ENCODE measurements at regions not wholly inside any gene's neighbourhood (a gene's known extent, or its start where the extent isn't known, plus 50 kb on each side); places are given as distances from the start of the nearest gene placed in this dataset.
"Not testable (repeated sequence)": the region's sequence is repeated elsewhere in the genome, so short reads cannot be mapped to it uniquely, and the experiment has no call there.

DNA sequence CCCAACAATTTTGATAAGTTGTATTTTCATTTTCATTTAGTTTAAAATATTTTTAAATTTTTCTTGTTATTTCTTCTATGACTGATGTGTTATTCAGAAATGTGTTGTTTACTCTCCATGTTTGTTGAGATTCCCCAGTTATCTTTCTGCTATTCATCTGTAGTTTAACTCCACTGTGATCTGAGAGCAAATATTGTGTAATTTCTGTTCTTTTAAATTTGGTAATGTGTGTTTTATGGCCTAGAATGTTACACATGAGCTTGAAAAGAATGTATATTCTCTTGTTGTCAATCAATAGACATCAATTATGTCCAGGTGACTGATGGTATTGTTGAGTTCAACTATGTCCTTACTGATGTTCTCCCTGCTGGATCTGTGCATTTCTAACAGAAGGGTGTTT lies 188.2 kb downstream of the CYP26B1 start:
- DNase-seq (ENCODE audit: low read depth in 2 of 2), result no peak

DNA sequence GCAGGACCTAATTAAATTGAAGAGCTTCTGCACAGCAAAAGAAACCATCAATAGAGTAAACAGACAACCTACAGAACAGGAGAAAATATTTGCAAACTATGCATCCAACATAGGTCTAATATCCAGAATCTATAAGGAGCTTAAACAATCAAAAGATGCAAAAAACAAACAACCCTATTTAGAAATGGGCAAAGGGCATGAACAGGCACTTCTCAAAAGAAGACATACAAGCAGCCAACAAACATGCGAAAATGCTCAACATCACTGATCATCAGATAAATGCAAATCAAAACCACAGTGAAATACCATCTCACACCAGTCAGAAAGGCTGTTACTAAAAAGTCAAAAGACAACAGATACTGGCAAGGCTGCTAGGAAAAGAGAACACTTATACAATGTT lies 189.2 kb downstream of the CYP26B1 start:
- DNase-seq (ENCODE audit: low read depth in 2 of 2), result not testable (repeated sequence)

DNA sequence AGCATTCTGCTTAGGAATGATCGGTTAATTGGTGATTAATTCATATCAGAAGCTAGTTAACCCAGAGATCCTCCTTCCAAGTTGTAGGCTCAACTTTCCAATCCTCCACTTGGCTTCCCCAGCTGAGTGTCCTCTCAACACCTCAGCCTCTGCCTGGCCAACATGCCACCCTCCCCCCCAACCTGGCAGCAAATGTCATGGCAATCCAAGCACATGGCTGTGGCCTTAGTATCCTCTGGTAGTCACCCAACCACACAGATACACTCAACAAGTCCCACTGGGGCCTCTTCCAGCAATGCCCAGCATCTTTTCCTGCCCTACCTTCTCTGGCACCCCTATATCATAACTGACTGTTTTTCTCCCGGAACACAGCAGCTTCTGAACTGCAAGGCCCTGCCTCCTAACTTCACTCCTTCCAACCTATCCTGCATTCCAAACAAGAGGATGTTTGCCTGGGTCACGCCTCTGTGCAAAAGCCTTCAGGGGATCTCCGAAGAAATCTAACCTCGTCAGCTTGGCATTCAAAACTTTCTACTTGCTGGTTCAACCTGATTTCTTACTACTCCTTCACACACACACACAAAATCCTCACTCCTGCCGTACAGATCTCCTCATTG lies 195.0 kb downstream of the CYP26B1 start:
- DNase-seq (ENCODE audit: low read depth in 2 of 2), result no peak

DNA sequence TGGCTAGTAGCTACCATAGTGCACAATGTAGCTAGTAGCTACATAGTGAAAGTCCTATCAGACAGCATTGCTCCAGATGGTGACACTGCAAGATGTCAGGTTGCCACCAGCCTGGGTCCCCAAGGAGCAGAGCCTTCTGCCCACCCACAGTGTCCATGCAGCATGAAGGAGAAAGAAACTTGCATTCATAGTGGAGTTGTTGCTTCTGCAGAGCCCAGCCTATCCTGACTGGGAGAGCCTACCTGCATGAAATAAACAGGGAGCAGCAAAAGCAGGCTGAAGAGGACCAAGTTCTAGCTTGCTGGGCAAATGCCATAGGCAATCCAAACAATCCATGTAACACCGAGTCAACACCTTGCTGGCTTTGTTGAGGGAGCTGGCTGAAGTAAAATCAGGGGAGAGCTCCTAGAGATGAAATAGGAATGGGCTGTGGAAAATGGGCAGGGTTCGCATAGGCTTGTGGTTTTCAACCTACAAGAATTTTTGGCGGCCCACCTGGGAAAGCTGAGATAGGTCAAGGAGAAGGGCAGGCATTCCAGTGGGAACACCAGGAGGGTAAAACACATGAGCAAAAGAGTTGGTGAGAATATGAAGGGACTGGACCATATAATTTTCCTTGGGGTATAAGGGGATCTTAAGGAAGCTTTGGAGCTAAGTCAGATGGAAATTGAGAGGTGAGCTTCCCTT lies 195.8 kb downstream of the CYP26B1 start:
- DNase-seq (ENCODE audit: low read depth in 2 of 2), result no peak

DNA sequence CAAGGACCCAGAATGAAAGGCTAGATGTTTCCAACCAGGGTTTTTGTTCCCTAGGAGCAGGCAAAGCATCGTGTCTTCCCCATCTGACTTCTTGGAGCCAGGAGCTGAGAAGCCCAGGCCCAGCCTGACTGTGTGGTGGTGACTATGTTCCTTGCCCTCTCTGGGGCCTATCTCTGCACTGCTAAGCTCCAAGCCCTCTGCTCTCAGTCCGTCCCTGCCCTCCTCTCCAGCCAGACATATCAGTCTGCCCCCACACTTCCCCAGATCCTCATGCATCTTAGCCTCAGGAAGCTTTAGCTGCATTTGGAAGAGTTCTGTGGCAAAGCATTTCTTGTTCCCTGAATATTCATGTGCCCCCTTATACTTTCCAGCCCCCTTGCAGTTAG lies 196.6 kb downstream of the CYP26B1 start:
- no peak for DNase-seq (ENCODE audit: low read depth in 2 of 2)

DNA sequence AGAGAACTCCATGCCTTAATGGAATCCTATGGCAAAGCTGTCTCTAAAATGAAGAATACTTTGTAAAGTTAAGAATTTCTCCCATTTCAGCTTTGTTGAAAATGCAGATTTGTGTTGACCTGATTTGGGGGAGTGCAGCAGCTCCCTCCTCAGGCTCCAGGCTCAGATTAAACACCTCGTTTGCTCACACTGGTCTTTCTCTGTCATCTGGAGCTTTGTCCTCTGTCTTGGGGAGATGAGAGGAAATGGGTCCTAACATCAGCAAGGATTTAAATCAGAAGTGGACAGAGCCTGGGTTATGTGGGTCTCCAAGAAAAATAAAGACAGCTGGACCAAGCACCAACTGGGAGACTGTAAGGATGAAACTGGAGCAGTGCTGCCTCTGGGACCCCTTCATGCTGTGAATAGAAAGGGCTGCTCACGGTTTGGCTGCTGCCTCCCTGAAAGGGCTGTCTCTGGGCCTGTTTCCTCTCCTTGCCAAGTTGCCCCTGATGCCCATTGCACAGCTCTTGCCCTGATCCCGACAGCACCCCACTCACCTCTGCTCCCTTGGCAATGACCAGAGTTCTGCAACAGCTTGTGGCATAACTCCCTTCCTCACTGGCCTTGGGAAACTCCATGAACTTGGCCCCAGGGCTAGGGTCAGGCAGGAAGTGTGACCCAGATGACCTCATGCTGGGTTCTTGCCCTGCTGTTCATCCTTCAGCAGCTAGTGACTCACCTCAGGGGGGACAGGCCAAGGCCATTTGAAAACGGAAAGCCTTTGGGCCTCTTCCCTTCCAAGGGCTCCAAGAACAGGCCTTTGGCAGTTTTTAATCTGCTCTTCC lies 197.2 kb downstream of the CYP26B1 start:
- no peak for DNase-seq (ENCODE audit: low read depth in 2 of 2)

DNA sequence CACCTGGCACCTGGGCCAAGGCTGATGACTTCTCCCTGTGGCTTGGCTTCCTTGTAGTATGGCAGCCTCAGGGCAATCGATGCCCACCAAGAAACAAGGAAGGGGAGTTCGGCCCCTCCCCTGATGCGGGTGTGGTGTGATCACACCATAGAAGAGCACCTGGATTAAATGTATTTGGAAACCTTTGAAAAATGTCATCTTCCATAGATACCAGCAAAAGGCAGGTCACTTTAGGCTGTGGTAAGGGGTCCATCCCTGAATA lies 198.2 kb downstream of the CYP26B1 start:
- DNase-seq (ENCODE audit: low read depth in 2 of 2), result no peak

DNA sequence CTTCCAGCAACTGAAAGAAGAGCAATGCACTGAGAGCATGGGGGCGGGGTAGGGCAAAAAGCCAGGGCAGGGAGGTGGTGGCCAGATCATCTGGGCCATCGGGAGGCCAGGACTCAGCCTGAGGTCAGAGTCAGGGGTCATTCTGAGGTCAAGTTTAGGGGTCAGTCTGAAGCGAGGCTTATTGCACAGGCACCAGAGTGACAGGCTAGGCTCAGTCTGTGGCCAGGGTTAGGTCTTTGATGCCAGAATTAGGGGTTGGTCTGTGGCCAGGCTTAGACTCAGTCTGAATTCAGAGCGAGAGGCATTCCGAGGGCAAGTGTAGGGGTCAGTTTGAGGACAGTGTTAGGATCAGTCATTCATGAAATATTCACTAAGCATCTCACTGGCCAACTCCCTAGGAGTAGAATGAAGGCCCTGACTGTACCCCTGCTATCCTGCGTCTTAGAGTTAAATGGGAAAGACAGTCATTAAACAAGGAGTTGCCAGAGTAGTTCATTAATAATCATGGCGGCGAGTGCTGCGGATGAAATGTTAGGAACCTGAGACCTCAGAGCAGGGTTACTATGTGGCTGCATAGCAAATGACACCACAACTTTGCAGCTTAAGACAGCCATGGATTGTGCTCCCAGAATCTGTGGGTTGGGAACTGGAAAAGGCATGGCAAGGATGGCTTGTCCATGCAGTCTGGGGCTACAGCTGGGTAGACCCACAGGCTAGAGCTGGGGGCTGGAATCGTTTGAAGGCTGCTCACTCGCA lies 198.7 kb downstream of the CYP26B1 start:
- DNase-seq (ENCODE audit: low read depth in 2 of 2), result no peak

DNA sequence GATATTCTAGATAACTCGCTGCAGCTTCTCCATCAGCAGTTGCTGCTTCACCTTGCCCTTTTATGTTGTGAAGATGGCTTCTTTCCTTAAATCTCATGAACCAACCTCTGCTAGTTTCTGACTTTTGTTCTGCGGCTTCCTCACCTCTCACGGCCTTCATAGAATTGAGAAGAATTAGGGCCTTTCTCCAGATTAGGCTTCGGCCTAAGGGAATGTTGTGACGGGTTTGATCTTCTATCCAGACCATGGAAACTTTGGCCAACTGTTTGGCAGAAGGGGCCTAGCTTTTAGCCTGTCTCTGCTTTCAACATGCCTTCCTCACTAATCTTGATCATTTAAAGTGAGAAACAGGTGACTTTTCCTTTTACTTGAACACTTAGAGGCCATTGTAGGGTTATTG lies 199.9 kb downstream of the CYP26B1 start:
- no peak for DNase-seq (ENCODE audit: low read depth in 2 of 2)

DNA sequence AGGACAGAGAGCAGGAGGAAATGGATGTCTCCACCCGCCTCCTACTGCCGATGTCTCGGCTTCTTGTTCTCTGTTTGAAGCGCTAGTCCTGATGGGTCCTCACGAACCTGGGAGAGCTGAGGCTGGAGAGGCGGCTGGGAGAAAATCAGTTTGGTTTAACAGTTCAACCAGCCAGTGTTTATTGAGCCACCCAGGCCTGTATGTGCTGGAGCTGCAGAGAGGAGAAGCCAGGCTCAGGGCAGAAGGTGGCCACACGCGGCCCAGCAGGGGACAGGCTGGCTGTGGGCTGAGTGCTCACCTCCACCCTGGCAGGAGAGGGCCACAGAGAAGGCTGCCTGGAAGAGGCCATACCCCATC lies 202.1 kb downstream of the CYP26B1 start:
- no peak for DNase-seq (ENCODE audit: low read depth in 2 of 2)

DNA sequence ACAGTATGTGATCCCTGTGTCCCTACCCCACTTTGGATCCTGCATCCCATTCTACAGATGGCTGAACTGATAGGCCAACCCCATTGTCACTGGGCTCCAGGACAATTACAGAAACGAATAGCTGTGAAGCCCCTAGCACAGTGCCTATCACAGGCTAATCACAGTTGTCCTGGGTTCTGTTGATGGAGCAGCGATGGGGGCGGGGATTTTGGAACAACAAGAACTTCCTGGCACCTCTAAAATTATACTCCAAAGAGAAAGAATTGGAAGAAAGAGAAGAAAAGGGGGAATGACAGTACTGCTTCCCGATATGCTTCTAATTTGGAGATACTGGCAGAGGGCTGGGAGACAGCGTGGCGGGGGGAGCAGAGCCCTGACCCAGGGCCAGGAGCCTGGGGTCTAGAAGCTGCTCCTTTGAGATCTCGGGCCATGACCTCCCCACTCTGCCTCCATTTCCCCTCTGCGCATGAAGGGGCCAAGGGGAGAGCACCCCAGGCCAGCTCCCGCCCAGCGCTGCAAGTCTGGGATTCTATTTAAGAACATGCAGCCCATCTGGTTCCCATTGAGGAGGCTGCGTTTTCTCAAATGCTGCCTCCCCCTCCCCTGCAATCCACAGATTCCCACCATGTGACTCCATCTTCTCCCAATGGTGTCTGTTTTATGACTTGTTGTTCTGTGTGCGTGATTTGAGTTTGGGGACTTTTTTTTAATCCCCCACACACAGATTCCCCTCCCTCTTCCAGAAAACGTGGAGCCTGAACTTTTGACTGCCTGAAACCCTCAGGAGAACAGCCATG lies 202.7 kb downstream of the CYP26B1 start:
- no peak for DNase-seq (ENCODE audit: low read depth in 2 of 2)

DNA sequence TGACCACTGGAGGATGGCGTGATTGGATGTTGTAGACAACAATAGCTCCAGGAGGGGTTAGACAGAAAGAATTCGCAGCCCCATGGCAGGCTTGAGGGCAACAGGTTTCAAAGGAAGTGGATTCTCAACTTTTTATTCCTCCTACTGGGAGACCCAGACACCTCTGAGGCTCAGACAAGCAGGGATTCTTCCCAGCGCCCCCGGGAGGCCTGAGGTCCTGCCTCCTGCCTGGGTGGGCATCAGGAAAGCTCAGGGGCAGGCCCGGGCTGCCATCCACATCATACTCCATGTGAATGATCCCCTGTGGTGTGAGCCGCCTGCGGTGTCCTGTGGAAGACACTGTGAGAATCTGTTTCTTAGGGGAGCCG lies 203.5 kb downstream of the CYP26B1 start:
- no peak for DNase-seq (ENCODE audit: low read depth in 2 of 2)

DNA sequence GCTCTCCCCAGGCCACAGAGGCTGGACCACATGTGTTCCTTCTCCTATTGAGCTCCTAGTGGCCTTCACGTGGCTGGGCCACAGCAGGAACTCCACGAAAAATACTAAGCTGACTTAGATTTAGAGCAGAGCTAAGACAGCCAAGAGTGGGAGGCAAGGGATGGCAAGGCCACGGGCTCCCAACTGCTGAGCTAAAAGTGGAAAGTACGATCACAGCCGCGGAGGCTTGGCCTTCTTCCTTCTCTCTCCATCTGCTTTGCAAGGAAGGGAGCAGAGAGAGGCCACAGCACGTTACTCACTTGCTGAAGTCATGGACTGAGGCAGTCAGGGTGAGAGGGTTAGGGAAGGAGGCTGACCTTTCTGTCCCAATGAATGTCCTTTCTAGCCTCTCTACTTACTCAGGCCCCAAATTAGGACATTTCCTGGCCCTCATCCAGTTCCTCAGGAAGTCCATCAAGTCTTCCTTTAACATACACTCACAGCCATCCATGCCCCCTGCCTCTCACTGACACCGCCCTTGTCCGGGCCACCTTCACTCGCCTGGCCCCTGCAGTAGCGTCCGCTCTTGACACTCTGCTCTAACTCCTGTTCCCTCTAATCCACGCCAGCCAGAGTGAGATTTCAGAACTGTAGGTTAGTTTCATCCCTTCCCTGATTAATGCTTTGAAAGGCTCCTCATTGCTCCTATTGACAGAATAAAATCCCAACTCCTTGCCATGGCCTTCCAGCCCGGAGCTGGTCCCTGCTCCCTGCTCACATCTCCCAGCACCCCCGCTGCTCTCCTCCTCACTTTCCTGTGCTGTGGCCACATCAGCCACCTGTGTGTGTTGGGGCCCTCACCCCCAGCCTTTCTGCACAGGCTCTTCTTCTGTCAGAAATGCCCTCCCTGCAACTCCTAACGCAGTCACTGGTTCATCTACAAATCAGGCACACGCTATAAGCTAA lies 204.2 kb downstream of the CYP26B1 start:
- DNase-seq (ENCODE audit: low read depth in 2 of 2), result no peak

DNA sequence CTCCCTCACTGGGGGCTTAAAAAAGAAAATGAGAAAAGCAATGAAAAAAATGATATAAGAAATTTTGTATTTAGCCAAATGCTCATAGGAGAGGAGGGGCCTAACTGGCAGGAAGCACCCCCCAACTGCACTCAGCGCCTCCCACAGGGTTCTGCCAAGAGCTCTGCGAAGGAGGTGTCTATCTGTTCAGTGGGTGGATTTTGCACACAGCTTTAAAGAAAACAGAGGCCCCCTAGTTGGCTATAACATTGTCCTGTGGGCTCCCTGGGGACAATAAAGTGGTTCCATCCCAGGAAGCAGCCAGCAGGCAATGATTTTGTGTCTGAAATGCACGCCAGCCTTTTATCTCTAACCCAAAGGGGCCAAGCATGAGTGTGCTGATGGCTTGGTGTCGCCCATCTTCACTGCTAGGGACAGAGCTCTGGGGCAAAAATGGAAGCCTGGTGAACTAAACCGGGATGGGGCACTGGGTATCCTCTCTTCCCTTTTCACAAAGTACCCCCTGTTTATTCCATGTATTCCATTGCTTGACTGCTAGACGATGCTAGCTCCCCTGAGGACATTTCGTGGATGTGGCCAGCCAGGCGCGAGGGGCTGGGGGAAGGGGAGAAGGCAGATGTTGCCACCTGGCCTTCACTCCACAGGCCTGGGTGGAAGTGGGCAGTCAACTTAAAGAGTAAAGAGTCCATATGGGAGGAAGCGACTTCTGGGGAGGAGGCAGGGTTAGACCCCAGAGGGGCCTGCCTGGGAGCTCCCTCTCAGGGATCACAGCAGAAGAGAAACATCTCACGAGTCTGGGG lies 205.7 kb downstream of the CYP26B1 start:
- no peak for DNase-seq (ENCODE audit: low read depth in 2 of 2)

DNA sequence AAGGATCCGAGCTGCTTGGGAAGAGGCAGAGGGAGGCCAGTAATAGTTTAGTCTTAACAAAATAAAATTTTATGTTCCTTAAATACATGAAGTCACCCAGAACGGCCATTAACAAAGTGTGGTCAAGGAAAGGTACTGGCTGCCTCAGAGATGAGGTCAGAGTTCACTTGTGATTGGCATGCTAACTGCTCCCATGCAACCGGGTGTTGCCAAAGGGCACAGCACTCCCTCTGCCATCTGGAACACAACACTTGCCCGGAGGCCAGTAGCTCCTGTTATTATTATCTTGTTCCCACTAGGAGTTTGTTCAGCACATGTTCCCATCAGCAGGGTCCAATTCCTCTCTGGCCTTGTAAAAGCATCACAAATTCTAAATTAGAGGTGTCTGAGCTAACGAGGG lies 207.0 kb downstream of the CYP26B1 start:
- DNase-seq (ENCODE audit: low read depth in 2 of 2), result no peak

DNA sequence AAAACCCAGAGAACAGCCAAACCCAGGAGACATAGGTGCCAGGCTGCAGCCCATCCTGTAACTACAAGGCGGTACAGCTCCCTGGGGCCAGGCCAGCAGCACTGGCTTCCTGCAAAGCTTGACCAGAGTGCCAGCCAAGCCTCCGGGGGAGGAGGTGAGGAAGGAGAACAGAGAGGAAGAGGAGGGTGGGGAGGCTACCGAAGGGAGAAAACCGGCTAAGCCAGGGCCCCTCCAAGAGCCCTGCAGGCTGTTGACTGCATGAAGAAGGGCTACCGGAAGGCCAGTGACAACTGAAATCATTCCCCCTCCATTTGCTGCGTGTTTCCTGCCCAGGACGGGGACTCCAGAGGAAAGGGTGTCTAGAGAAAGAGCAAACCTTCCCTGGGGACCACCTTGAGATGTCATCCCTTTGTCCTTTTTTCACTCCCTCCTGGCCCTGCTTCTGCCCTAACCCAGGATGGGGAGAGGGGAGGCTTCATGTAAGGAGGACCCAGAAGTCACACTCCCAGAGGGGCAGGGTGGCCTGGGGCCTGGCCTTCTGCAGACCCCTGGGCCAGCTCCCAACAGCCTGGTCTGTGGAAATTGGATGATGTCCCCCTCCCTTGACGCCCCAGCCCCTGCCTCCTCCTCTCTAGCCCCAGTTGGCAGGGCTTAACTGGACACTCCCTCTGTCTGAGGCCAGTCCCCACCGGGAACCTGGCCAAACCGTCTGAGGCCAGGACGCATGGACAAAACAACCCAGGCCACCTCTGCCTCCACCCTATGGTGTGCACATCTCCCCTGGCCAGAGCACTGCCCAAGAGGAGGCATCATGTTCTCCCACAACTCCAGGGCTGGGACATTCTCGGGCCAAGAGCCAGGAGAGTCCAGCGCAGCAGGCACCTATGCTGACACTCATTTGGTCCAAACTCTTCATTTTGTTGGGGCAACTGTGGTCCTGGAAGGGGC lies 207.8 kb downstream of the CYP26B1 start:
- DNase-seq (ENCODE audit: low read depth in 2 of 2), result no peak

DNA sequence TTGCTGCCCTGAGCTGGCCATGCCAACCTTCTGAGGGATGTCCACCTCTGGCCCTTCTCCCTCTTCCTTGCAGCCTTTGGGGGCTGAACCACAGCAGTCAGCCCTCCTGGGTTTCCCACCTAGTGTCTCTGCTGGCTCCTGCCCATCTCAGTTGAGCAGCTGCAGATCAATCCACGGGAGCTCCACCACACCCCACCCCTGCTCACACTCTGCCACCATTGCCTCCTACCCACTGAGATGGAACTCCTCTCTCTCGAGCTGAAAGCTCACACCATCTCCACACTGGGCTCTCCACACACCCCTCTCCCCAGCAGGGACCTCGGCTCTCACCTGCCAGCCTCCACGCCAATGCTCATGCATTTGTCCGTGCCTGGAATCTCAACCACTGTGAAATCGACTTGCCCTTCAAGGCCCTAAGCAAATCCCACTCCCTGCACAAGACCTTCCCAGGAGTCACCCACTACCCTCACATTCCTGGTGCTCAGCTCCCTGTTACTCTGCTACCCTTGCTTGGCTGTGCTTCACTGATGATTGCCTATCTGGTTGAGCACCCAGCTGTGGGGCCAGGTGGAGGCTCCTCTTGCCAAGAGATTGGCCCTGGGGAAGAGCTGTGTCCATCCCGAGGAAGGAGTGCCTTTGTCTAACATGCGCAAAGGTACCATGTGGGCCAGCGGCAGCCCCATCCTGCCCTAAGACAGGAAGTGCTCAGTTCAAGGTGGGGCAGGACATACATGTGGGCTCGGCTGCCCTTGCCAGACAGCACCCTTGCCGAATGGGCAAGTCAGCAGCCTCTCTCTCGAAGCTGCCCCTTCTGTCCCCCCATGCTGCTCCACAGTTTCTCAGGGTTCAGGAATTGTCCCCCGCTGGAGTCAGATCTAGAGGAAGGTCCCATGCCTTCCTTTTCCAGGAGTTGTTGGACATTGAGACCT lies 208.7 kb downstream of the CYP26B1 start:
- DNase-seq (ENCODE audit: low read depth in 2 of 2), result no peak

DNA sequence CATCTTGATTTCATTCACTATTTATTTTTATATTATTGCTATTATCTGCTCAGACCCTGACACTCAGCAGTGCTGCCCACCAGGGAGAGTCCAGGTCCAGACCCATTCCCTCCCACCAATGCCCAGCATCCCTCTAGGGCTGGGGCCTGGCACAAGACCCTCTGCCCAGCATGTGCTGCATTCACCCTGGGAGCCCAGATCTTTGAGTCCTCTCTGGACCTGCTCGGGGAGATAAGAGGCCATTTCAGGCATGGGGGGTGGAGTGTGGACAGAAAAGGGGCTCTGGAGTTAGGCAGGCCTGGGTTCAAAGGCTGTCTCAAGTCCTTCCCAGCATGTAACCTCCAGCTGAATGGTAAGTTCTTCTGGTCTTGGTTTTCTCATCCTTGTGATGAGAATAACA lies 209.6 kb downstream of the CYP26B1 start:
- DNase-seq (ENCODE audit: low read depth in 2 of 2), result no peak

Data from stimulated activated CD4-positive, alpha-beta T cell treated with anti-CD3 and anti-CD28 coated beads, Interleukin-1b, Interleukin-23, amount 100 ng/mL, for 4 hours (primary cell).